SK-N-SH treated with all-trans-retinoic acid at 6 μM for 48 hours (cell line): ENCODE measurements at regions not wholly inside any gene's neighbourhood (a gene's known extent, or its start where the extent isn't known, plus 50 kb on each side); places are given as distances from the start of the nearest gene placed in this dataset.

Experiments
- ATAC-seq: fragments of 200-7000 bp; cut with Tn5 transposase; 3 replicates; pipeline ENCODE4 v1.9.1; 2020; ENCODE audit warnings: mild to moderate bottlenecking, moderate library complexity
- ARNTL ChIP-seq: fragments of 450-650 bp; formaldehyde crosslinking; IDR thresholded peaks from 2 replicates; pipeline ENCODE4 v1.5.0; 2020; ENCODE audit warnings: low read depth, mild to moderate bottlenecking, moderate library complexity, borderline replicate concordance
- BACH2 ChIP-seq: fragments of 250-450 bp; sonication (Bioruptor Pico); IDR thresholded peaks from 2 replicates; pipeline ENCODE4 v1.9.0; 2021; ENCODE audit warnings: mild to moderate bottlenecking, borderline replicate concordance
- CSDC2 ChIP-seq: fragments of 250-450 bp; sonication (Bioruptor Pico); IDR thresholded peaks from 2 replicates; pipeline ENCODE4 v1.5.0; 2020; ENCODE audit warnings: mild to moderate bottlenecking, moderate library complexity
- ESRRG ChIP-seq: fragments of 250-450 bp; sonication (Bioruptor Pico); IDR thresholded peaks from 2 replicates; pipeline ENCODE4 v1.6.1; 2021; ENCODE audit warnings: mild to moderate bottlenecking
- GLIS3 ChIP-seq: fragments of 250-450 bp; sonication (Bioruptor Pico); IDR thresholded peaks from 2 replicates; pipeline ENCODE4 v1.5.0; 2020; ENCODE audit warnings: mild to moderate bottlenecking, moderate library complexity
- ISL1 ChIP-seq: fragments of 250-450 bp; sonication (Bioruptor Pico); IDR thresholded peaks from 2 replicates; pipeline ENCODE4 v2.1.2; 2022; ENCODE audit warnings: mild to moderate bottlenecking, moderate library complexity
- OSR1 ChIP-seq: fragments of 250-450 bp; sonication (Bioruptor Pico); IDR thresholded peaks from 2 replicates; pipeline ENCODE4 v1.8.0; 2022; ENCODE audit warnings: moderate library complexity, mild to moderate bottlenecking, inconsistent platforms
- PPARA ChIP-seq: fragments of 250-450 bp; sonication (Bioruptor Pico); IDR thresholded peaks from 2 replicates; pipeline ENCODE4 v1.5.0; 2020; ENCODE audit warnings: mild to moderate bottlenecking, borderline replicate concordance
- TCF4 ChIP-seq: fragments of 250-450 bp; sonication (Bioruptor Pico); IDR thresholded peaks from 2 replicates; pipeline ENCODE4 v1.8.0; 2021; ENCODE audit warnings: mild to moderate bottlenecking, moderate library complexity, borderline replicate concordance
- TOX ChIP-seq: fragments of 250-450 bp; sonication (Bioruptor Pico); IDR thresholded peaks from 2 replicates; pipeline ENCODE4 v1.8.0; 2021; ENCODE audit warnings: mild to moderate bottlenecking, moderate library complexity, borderline replicate concordance
- ZFP3 ChIP-seq: fragments of 250-450 bp; sonication (Bioruptor Pico); IDR thresholded peaks from 2 replicates; pipeline ENCODE4 v1.5.0; 2020; ENCODE audit warnings: mild to moderate bottlenecking, moderate library complexity
- ZFP30 ChIP-seq: fragments of 450-650 bp; formaldehyde crosslinking; IDR thresholded peaks from 2 replicates; pipeline ENCODE4 v1.5.0; 2022; ENCODE audit warnings: mild to moderate bottlenecking, moderate library complexity
- ZNF565 ChIP-seq: fragments of 450-650 bp; formaldehyde crosslinking; conservative IDR thresholded peaks from 2 replicates; pipeline ENCODE4 v1.5.0; 2020; ENCODE audit warnings: low read depth, mild to moderate bottlenecking, moderate library complexity
- ZNF70 ChIP-seq: fragments of 450-650 bp; formaldehyde crosslinking; IDR thresholded peaks from 2 replicates; pipeline ENCODE4 v1.5.0; 2020; ENCODE audit warnings: mild to moderate bottlenecking, moderate library complexity
- ZNF8 ChIP-seq: fragments of 450-650 bp; formaldehyde crosslinking; IDR thresholded peaks from 2 replicates; pipeline ENCODE4 v1.5.0; 2020; ENCODE audit warnings: mild to moderate bottlenecking, moderate library complexity
- TF ChIP-seq, protein P1 (sequence below): fragments of 250-450 bp; sonication (Bioruptor Pico); IDR thresholded peaks from 2 replicates; pipeline ENCODE4 v1.5.1; 2020; ENCODE audit warnings: low read depth, mild to moderate bottlenecking, moderate library complexity
- TF ChIP-seq, protein P2 (sequence below): fragments of 250-450 bp; sonication (Bioruptor Pico); IDR thresholded peaks from 2 replicates; pipeline ENCODE4 v1.8.0; 2020; ENCODE audit warnings: mild to moderate bottlenecking, moderate library complexity, borderline replicate concordance
- TF ChIP-seq, protein P3 (sequence below): fragments of 250-450 bp; sonication (Bioruptor Pico); IDR thresholded peaks from 2 replicates; pipeline ENCODE4 v1.5.0; 2020; ENCODE audit warnings: mild to moderate bottlenecking, moderate library complexity
- TF ChIP-seq, protein P4 (sequence below): fragments of 250-450 bp; sonication (Bioruptor Pico); IDR thresholded peaks from 2 replicates; pipeline ENCODE4 v1.8.0; 2021; ENCODE audit warnings: low read depth, mild to moderate bottlenecking, moderate library complexity, borderline replicate concordance
- TF ChIP-seq, protein P5 (sequence below): fragments of 250-450 bp; sonication (Bioruptor Pico); IDR thresholded peaks from 2 replicates; pipeline ENCODE4 v1.5.1; 2021; ENCODE audit warnings: mild to moderate bottlenecking, moderate library complexity

DNA sequence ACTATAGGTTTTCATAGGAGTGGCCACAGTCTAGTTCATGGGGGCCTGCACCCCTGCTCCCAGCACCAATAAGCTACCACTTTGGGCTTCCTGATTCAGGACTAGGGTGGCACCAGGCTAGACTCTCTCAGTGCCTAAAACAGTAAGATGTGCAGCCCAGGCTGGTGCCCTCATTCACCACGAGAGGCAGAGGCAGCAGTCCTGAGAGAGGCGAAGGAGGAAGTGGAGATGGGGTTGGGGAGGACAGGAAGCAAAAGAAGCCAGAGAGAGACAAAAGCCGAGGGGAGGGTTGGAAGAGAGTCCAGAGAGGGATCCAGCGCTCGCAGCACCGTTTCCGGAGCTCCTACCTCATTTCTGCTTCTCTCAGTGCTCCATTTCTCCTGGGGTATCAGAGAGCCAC, 180.9 kb downstream of the MED10 start:
- TF ChIP-seq GLIS3, result no peak
- TF ChIP-seq, protein P1, sequence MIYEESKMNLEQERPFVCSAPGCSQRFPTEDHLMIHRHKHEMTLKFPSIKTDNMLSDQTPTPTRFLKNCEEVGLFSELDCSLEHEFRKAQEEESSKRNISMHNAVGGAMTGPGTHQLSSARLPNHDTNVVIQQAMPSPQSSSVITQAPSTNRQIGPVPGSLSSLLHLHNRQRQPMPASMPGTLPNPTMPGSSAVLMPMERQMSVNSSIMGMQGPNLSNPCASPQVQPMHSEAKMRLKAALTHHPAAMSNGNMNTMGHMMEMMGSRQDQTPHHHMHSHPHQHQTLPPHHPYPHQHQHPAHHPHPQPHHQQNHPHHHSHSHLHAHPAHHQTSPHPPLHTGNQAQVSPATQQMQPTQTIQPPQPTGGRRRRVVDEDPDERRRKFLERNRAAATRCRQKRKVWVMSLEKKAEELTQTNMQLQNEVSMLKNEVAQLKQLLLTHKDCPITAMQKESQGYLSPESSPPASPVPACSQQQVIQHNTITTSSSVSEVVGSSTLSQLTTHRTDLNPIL (CRISPR knock-in tag), result no peak
- TF ChIP-seq TOX (CRISPR knock-in tag), result no peak
- TF ChIP-seq ZNF8 (CRISPR knock-in tag), result no peak
- TF ChIP-seq CSDC2 (CRISPR knock-in tag), result no peak
- no peak for TF ChIP-seq BACH2 (CRISPR knock-in tag)
- TF ChIP-seq ZFP30 (CRISPR knock-in tag), result no peak
- no peak for TF ChIP-seq ZNF565 (CRISPR knock-in tag)
- TF ChIP-seq, protein P2, sequence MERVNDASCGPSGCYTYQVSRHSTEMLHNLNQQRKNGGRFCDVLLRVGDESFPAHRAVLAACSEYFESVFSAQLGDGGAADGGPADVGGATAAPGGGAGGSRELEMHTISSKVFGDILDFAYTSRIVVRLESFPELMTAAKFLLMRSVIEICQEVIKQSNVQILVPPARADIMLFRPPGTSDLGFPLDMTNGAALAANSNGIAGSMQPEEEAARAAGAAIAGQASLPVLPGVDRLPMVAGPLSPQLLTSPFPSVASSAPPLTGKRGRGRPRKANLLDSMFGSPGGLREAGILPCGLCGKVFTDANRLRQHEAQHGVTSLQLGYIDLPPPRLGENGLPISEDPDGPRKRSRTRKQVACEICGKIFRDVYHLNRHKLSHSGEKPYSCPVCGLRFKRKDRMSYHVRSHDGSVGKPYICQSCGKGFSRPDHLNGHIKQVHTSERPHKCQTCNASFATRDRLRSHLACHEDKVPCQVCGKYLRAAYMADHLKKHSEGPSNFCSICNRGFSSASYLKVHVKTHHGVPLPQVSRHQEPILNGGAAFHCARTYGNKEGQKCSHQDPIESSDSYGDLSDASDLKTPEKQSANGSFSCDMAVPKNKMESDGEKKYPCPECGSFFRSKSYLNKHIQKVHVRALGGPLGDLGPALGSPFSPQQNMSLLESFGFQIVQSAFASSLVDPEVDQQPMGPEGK, result no peak
- no peak for TF ChIP-seq ZNF70 (CRISPR knock-in tag)
- no peak for TF ChIP-seq ZFP3 (CRISPR knock-in tag)
- TF ChIP-seq ESRRG (CRISPR knock-in tag), result no peak
- no peak for ATAC-seq

DNA sequence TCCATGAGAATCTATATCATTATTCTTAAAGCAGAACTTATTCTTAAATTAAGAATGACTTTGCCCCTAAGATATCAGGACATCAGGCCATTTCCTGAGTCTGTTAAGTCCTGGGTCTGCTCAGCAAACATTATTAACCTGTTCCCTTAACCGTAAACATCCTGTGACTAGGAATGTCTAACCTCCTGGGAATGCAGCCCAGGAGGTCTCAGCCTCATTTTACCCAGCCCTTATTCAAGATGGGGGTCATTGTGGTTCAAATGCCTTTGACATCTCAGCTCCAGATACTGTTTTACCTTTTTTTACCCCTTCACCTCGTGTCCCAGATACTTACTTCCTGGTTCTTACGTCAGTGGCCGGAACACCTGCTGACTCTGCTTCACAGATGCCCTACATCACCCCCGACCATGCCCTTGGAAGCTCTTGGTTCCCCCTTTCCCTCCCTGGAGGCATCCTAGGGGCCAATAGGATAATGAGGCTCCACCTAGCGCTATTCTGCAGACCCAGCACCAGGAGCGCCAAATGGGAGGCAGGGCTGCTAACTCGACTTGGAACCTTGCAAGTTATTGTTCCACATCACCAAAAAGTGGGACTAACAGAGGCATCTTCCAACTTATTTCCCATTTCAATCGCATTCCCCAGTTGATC, 182.5 kb downstream of the MED10 start:
- ATAC-seq, result no peak
- no peak for TF ChIP-seq OSR1 (CRISPR knock-in tag)
- TF ChIP-seq PPARA (CRISPR knock-in tag), result no peak
- no peak for TF ChIP-seq TCF4
- TF ChIP-seq ISL1, result no peak
- TF ChIP-seq, protein P1 (CRISPR knock-in tag), result no peak
- TF ChIP-seq, protein P3, sequence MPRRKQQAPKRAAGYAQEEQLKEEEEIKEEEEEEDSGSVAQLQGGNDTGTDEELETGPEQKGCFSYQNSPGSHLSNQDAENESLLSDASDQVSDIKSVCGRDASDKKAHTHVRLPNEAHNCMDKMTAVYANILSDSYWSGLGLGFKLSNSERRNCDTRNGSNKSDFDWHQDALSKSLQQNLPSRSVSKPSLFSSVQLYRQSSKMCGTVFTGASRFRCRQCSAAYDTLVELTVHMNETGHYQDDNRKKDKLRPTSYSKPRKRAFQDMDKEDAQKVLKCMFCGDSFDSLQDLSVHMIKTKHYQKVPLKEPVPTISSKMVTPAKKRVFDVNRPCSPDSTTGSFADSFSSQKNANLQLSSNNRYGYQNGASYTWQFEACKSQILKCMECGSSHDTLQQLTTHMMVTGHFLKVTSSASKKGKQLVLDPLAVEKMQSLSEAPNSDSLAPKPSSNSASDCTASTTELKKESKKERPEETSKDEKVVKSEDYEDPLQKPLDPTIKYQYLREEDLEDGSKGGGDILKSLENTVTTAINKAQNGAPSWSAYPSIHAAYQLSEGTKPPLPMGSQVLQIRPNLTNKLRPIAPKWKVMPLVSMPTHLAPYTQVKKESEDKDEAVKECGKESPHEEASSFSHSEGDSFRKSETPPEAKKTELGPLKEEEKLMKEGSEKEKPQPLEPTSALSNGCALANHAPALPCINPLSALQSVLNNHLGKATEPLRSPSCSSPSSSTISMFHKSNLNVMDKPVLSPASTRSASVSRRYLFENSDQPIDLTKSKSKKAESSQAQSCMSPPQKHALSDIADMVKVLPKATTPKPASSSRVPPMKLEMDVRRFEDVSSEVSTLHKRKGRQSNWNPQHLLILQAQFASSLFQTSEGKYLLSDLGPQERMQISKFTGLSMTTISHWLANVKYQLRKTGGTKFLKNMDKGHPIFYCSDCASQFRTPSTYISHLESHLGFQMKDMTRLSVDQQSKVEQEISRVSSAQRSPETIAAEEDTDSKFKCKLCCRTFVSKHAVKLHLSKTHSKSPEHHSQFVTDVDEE (CRISPR knock-in tag), result no peak
- TF ChIP-seq CSDC2 (CRISPR knock-in tag), result no peak
- TF ChIP-seq ZFP3 (CRISPR knock-in tag), result no peak
- no peak for TF ChIP-seq ZNF8 (CRISPR knock-in tag)
- no peak for TF ChIP-seq BACH2 (CRISPR knock-in tag)
- TF ChIP-seq, protein P4, sequence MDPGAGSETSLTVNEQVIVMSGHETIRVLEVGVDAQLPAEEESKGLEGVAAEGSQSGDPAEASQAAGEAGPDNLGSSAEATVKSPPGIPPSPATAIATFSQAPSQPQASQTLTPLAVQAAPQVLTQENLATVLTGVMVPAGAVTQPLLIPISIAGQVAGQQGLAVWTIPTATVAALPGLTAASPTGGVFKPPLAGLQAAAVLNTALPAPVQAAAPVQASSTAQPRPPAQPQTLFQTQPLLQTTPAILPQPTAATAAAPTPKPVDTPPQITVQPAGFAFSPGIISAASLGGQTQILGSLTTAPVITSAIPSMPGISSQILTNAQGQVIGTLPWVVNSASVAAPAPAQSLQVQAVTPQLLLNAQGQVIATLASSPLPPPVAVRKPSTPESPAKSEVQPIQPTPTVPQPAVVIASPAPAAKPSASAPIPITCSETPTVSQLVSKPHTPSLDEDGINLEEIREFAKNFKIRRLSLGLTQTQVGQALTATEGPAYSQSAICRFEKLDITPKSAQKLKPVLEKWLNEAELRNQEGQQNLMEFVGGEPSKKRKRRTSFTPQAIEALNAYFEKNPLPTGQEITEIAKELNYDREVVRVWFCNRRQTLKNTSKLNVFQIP, result no peak
- no peak for TF ChIP-seq ZFP30 (CRISPR knock-in tag)
- no peak for TF ChIP-seq ARNTL (CRISPR knock-in tag)
- TF ChIP-seq, protein P5, sequence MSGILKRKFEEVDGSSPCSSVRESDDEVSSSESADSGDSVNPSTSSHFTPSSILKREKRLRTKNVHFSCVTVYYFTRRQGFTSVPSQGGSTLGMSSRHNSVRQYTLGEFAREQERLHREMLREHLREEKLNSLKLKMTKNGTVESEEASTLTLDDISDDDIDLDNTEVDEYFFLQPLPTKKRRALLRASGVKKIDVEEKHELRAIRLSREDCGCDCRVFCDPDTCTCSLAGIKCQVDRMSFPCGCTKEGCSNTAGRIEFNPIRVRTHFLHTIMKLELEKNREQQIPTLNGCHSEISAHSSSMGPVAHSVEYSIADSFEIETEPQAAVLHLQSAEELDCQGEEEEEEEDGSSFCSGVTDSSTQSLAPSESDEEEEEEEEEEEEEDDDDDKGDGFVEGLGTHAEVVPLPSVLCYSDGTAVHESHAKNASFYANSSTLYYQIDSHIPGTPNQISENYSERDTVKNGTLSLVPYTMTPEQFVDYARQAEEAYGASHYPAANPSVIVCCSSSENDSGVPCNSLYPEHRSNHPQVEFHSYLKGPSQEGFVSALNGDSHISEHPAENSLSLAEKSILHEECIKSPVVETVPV, result no peak
